GM13977 (cell line): ENCODE measurements at regions not wholly inside any gene's neighbourhood (a gene's known extent, or its start where the extent isn't known, plus 50 kb on each side); places are given as distances from the start of the nearest gene placed in this dataset.

Experiments
- DNase-seq: peaks from one replicate; pipeline ENCODE4 v3.0.0; 2012; ENCODE audit warnings: low spot score
- CTCF ChIP-seq: IDR thresholded peaks from 2 replicates; pipeline ENCODE4 v1.5.1; 2012; ENCODE audit warnings: mild to moderate bottlenecking, control low read depth; ENCODE audit not compliant: insufficient read depth; ENCODE audit errors: extremely low read depth, missing control alignments
- in situ Hi-C: fragments of 300-500 bp; cut with MboI; formaldehyde crosslinking; loops from one replicate; pipeline ENCODE4 v1.12.0; 2022; ENCODE audit warnings: low sequenced_read_pairs, low pct_unique_long_range_greater_than_20kb, mixed read lengths, inconsistent platforms; ENCODE audit not compliant: unreplicated experiment

GRCh38 chr6:75546381-75546780, 52.8 kb upstream of the FILIP1 start:
- DNase-seq = no peak
- in situ Hi-C loops = loop anchor here (25.0 kb wide), 1 partner anchor 259 kb away; the partner anchor contains the start of gene TMEM30A

DNA sequence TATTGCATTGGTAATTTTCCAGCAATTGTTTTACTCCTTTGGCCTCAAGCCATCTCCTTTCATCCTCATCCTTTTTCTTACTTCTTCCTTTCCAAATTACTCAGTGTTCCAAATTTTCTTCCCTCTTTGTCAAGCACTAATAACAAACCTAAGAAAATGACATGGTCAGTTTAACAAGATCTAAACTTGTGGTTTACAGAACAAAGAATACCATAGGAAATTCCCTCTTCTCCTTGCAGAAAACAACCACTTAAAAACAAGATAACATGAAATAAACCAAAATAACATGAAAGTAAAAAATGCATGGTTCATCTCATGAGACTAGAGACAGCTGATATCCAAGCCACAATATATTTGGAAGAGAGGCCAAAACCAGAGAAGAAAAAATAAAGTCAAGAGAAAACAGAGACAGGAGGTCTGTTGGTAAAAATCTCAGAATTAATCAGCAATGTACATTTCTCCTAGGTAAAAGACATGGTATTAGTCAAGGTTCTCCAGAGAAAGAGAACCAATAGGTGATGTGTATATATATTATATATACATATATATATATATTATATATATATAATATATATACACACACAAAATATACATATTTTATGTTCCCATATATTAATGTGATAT, 51.0 kb upstream of the SENP6 start:
- in situ Hi-C loops = no loop called here
- no peak for TF ChIP-seq CTCF
- peak; percentile 18 for DNase-seq

More at GRCh38 chr6:75546381-75546780, 52.8 kb upstream of the FILIP1 start:
- TF ChIP-seq CTCF = no peak

DNA sequence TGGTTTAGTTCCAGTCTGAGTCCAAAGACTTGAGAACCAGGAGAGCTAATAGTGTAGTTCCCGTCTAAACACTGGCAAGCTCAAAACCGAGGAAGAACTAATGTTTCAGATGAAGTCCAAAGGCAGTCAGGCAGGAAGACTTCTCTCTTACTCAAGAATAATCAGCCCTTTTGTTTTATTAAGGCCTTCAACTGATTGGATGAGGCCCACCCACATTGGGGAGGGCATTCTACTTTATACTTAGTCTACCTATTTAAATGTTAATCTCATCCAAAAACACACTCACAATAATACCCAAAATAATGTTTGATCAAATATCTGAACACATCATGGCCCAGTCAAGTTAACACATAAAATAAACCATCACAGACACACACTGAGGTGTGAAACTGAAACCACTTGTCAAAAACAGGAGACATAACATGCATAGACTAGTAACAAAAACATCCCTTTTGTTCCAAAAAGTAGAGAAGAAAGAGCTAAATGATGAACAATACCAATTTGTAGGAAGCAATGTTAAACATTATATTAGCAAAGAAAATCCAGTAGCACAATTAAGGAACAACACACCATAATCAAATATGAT, 50.2 kb upstream of the SENP6 start:
- no peak for TF ChIP-seq CTCF
- DNase-seq = no peak
- in situ Hi-C loops = no loop called here
